ENCODE measurements at regions not wholly inside any gene's neighbourhood (a gene's known extent, or its start where the extent isn't known, plus 50 kb on each side); places are given as distances from the start of the nearest gene placed in this dataset.

DNA sequence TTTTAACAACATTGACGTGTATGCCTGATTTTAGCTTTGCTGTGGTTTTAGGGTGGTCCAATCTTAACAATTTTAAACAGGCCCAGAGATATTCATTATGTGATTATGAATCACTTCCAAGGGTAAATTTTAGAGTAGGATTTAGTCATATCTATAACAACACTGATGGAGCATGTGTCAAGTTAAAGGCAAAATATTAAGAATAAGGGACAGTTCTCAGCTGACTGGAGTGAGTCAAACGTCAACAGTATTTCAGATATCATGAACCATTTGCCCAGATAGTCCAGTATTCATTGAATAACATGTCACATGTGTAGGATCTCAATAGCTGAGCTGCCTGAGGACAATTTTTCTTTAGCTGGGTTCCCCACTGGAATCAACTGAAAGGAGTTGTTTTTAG lies 61.3 kb upstream of the VCX2 start:
- DNase-seq: no peak

DNA sequence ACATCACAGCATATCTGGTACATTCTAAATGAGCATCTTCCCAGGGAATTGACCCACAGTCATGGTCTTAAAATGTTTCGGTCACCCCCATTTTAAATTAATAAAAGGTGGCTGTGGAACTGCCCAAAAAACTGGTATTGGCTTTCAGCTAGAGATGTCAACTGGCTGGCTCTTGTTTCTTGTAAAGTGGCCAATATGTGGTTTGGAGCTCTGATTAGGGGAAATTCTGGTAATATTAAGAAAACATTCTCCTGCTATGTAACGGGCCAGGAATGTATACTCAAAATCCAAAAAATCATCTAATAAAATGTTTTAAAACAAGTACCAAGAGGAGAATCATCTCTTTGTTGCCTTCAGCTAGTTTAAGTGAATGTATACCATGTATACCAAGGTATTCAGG lies 62.0 kb upstream of the VCX2 start:
- DNase-seq: no peak

GRCh38 chrX:8235026-8235425 lies 64.0 kb upstream of the VCX2 start:
- DNase-seq: no peak

DNA sequence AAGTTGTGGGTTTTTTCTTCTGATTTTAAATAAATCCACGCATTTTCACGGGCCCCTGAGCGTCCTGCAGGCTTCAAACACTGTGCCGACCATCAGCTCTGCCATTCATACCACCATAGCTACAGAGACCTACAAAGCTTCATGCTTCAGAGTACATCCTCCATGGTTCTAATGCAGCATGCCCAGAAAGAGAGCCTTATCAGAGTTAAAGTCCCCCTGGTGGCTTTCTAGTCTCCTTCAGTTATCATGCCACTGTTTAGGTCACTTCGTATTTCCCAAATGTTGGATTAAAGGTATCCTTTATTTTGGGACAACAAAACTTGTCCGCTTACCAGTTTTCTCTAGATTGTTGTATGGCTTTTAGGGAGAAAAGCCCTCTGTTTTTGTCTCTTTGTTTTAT lies 66.7 kb upstream of the VCX2 start:
- no peak for DNase-seq

DNA sequence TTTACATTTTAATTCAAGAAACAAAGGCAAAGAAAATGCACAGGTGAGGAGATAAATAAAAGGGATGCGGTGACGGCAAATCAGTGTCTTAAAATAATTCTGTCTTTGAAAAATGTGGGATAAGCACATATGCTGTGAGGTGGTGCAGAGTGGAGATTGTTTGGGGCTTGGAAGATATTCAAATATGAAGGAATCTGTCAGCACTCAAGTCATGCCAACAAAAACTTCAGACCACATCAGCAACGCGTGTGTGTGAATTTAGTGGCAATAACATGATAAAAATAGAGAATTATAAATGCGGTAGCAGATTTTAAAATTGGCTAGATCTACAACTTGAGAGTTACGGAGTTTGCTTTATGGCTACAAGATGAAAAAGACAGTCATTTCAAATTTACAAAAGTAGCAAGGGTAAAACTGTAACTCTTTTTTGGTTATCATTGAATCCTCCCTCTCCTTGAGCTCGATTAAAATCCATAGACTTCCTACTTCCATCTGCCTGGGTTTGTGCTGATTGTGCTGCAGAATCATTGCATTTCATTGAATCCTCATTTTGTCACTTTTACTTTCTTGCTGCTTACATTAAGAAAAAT lies 71.5 kb upstream of the VCX2 start:
- no peak for DNase-seq

- DNase-seq: no peak
Observed at GRCh38 chrX:8244301-8244700, 73.2 kb upstream of the VCX2 start.

DNA sequence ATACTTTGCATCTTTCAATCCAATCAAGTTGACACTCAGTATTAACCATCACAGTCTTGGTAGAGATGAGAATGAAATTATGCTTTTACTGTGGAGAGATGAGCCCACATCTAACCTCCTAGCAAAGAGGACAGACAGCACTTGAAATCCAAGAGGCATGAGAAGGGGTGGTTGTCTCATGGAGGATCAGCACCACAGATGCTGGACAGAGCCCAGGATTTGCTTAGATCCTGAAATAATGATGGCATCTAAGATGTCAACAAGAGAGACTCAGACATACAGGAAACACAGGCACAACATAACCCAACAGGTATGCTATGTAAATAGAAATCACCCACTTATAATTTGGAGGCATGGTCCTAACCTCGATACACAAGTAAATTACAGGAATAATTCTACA lies 74.3 kb upstream of the VCX2 start:
- no peak for DNase-seq

DNA sequence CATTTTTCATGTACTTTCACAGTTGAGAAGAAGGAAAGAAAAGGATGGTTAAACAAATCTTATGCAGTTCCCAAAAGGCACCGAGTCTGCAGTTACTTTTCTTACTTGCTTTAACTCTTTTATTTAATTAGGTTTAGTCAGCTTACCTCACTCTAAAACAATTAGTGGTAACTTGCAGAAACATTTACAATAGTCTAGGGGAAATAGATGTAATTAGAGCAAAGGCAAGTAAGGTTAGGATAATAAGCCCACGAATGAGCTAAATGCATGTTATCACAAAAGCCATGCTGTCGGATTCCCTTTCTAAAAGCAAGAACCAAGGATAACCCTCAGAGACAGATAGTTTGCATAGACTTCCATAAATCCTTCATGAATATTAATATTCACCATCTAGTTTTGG lies 82.0 kb upstream of the VCX2 start:
- no peak for DNase-seq

DNA sequence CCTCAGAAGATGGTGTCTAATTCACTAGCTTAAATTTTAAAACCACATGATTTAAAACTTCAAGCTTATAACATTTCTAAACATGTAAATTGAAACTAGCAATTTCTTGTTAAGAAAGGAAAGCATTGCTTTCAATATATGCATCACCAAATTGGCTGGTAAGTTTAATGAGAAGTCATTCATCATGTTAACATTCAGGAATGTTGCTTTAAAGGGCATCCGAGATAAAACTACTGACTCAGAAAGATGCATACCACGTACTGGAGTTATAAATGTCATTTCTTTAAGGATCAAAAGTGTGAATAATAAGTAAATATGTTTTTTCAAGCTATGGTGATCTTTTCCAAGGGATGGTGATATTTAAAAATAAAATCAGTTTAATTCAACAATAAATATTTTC lies 83.3 kb upstream of the VCX2 start:
- DNase-seq: no peak

DNA sequence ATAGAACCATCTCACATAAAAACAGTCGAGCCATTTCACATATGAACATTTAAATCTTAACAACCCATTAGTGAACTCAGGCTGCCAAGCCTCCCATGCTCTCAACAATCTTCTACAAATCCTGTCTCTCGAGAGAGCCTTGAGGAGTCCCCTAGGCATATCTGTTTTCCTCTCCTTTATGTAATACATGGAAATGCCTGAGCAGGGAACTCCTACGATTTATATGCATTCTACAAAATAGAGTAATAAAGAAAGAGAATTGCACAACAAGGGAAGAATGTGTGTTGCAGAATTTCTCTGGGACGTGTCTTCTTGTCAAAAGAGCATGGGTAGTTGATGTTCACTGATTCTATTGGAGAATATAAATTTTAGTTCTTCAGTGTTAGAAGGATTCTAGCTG lies 101.8 kb upstream of the VCX2 start:
- no peak for DNase-seq

- no peak for DNase-seq
Observed at GRCh38 chrX:8273451-8273895, 102.4 kb upstream of the VCX2 start.

DNA sequence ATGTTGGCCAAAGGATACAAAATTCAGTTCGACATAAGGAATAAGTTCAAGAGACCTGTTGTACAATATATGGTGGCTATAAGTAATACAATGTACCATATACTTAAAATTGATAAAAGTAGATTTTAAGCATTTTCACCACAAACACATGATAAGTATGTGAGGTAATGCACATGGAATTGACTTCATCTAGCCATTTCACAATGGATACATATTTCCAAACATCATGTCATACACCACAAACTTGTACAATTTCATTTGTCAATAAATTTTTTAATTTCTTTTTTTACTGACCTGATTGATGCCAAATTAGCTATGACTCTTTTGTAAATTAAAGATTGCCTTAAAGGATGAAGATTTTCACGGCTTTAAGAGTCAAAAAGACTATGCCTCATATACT lies 103.1 kb upstream of the VCX2 start:
- DNase-seq: no peak

DNA sequence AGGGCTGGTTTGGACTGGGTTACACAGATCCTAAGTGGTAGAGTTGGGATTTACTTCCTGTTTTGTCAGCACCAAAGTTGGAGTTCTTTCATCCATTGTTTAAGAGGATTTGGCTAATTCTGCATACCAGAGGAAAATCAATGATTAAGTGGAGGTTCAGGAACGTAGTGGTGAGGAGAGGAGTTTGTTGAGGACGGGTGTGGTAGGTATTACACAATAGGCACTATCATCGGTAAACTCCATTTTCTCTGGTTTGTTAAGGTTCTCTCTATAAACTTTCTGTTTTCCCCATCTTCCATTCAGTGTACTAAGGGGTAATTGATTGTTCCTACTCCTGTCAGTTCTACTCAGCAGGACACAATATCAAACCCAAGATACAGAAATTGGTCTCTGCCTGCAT lies 107.5 kb upstream of the VCX2 start:
- DNase-seq: no peak

- DNase-seq: no peak
Observed at GRCh38 chrX:8279323-8279722, 108.3 kb upstream of the VCX2 start.

GRCh38 chrX:8284131-8284530 lies 113.1 kb upstream of the VCX2 start:
- no peak for DNase-seq

DNA sequence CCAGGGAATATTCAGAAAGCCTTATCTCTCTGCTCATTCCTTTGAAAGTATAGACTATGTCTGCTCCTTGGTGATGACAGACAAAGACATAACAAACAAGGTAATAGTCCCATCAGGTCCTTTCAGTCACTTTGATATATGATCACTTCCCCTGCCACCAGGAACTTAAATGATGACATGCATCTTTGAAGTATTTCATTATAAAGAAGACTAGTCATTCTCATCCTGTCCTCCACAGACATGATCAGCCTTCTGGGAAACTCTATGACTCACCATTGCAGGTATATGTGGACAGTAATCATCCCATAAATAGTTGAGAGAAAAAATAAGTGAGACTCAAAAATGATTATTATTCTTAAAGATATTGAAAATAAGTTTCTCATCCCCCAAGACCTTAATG lies 117.5 kb upstream of the VCX2 start:
- DNase-seq: no peak

- no peak for DNase-seq
Observed at GRCh38 chrX:8289523-8289922, 118.5 kb upstream of the VCX2 start.

DNA sequence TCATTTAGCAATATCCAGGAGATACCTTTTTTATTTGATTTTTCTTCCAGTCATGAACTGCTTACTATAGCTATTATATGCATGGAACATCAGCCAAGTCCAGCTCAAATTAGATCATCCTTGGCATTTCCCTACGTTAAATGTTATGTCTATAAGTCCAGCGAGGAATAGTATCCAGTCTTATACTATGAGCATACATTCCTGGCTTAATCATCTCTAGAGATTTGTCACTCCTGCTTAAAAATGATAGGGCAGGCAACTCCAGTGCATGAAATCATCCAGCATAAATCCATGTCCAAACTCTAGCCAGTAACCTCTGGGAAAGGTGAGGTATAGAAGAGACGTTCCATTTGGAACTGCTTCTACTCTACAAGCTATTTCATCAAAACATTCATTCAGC lies 126.7 kb upstream of the VCX2 start:
- DNase-seq: no peak

GRCh38 chrX:8304668-8305067 lies 133.6 kb upstream of the VCX2 start:
- DNase-seq: no peak

- DNase-seq: no peak
Observed at GRCh38 chrX:8305350-8305749, 134.3 kb upstream of the VCX2 start.

DNA sequence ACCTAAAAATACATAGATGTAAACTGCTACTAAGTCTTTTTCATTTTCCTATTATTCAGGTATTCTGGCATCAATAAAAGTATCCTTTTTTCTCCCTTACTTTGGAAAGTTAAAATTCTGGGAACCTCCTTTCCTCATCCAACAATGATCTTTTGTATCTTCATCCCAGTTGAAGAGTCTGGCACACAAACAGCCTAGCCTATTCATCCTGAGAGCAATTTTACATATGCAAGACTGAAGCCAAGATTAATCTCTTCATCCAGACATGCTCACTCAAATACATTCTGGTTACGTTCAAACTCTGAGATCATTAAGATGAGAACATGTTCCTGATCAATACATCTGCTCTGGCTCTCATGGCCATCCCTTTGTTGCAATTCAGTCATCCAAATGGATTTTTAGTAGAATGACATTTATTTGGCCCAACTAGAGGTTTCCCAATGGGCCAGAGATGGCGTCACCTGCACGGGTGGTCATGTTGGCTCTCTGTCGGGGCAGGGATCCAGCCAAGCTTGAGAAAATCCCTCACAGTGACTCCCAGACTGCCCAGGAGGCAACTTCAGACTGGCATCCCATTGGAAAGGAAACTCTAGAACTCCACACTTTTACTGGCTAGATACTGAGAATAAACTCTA lies 135.3 kb upstream of the VCX2 start:
- DNase-seq: no peak

GRCh38 chrX:8310409-8310808 lies 139.3 kb upstream of the VCX2 start:
- DNase-seq: no peak

DNA sequence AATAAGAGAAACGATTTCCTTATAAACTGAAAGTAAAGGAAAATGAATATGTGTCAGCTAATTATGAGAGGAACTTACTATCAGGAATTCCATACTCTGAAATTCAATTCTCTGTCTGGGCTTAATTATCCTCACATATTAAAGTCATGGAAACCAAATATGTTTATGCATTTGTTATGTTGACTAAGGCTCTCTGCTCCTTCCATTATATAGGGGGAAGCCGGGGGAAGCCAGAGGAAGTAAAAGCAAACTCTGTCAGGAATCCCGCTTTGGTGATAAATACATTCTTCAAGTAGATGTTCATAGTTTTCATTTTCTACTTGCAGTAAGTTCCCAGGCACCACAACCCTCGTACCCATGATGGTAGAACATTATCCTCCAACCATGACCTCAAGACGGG lies 142.8 kb upstream of the VCX2 start:
- no peak for DNase-seq

DNA sequence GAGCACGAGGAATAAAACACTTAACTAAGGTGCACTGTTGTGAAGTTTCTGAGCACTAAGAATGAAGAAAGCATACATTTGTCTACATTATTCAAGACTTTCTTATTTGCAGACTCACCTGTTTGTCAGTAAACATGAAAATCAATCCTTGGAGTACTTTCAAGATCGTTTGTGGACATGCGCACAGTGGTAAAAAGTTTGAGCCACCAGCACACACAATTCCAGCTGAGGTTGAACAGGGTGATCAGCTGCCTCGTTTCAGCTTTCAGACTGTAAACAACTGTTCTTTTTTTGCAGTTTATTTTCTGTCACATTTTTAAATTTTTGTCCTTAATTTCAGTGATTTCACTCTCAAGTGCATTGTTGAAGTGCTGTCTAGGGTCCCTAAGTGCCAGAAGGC lies 143.8 kb upstream of the VCX2 start:
- DNase-seq: no peak

DNA sequence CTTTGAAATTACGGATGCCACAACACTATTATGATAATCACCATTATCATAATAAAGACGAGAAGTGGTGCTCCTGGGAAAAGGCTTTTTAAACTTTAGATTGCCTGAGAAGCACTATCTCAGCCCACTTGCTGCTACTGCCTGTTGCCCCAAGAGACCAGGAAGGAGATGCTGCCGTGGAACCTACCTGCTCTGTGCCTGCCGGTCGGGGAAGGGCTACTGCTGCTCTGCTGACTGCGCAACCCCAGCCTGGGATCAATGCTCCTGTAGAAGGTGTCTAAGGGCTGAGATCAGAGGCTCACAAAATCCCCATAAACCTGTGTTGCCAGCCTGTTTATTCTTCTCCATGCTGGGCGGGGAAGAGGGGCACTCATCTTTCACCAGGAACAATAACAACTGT lies 145.3 kb upstream of the VCX3B start:
- no peak for DNase-seq
